H1 (cell line): ENCODE measurements at regions not wholly inside any gene's neighbourhood (a gene's known extent, or its start where the extent isn't known, plus 50 kb on each side); places are given as distances from the start of the nearest gene placed in this dataset.

ENCODE experiments used
- CTCF ChIA-PET: fragments of 300-600 bp; sonication (Branson Sonifier 250); formaldehyde crosslinking; loops from one replicate; lab custom pipeline; 2021; ENCODE audit not compliant: partially characterized antibody; lab: Charles Lee
- POLR2A ChIA-PET: fragments of 300-600 bp; sonication (Branson Sonifier 250); formaldehyde crosslinking; loops from one replicate; lab custom pipeline; 2021; ENCODE audit warnings: inconsistent platforms; ENCODE audit not compliant: partially characterized antibody; lab: Charles Lee
- DNase-seq, 2 experiments: peaks; one replicate each; pipeline versions ENCODE4 v3.0.0 to v3.0.0-alpha.2; 2010 to 2022; ENCODE audit warnings: low spot score in 2 of 2, low read depth in 1 of 2, mixed read lengths in 1 of 2
- FAIRE-seq: peaks from 2 replicates; lab custom pipeline; 2011; peaks lifted over from hg19 to GRCh38; lab: Jason Lieb, UNC
- H2AFZ ChIP-seq: 2 replicates; pipeline ENCODE4 v1.8.1; 2012; ENCODE audit warnings: low read length, inconsistent platforms
- H2AK5ac ChIP-seq: 2 replicates; pipeline ENCODE4 v1.6.1; 2013; ENCODE audit warnings: low read depth, low read length
- H2BK120ac ChIP-seq: replicated peaks from 2 replicates; pipeline ENCODE3; 2013; ENCODE audit warnings: low read depth, low read length, inconsistent platforms
- H2BK12ac ChIP-seq: 2 replicates; pipeline ENCODE4 v1.6.1; 2013; ENCODE audit warnings: low read depth, low read length
- H2BK15ac ChIP-seq: 2 replicates; pipeline ENCODE4 v1.6.1; 2013; ENCODE audit warnings: low read length
- H2BK20ac ChIP-seq: 2 replicates; pipeline ENCODE4 v1.6.1; 2013; ENCODE audit warnings: low read length
- H2BK5ac ChIP-seq: 2 replicates; pipeline ENCODE4 v1.6.1; 2013; ENCODE audit warnings: low read depth, low read length
- H3K14ac ChIP-seq: 2 replicates; pipeline ENCODE4 v1.6.1; 2013; ENCODE audit warnings: inconsistent platforms; ENCODE audit not compliant: insufficient read length
- H3K18ac ChIP-seq: 2 replicates; pipeline ENCODE4 v1.6.1; 2013; ENCODE audit warnings: low read length; ENCODE audit errors: extremely low read depth
- H3K23ac ChIP-seq: 2 replicates; pipeline ENCODE4 v1.6.1; 2013; ENCODE audit warnings: inconsistent platforms; ENCODE audit not compliant: insufficient read length
- H3K23me2 ChIP-seq: 2 replicates; pipeline ENCODE4 v1.6.1; 2013; ENCODE audit warnings: low read depth, low read length
- H3K27ac ChIP-seq: 2 replicates; pipeline ENCODE4 v1.6.1; 2011; ENCODE audit warnings: low read depth, low read length, inconsistent platforms
- H3K27me3 ChIP-seq, 4 experiments: replicated peaks in 1 of 4; 1 replicate in 1 of 4; 2 replicates in 3 of 4; pipeline versions ENCODE4 v1.6.1 to v1.8.1; 2011 to 2013; ENCODE audit warnings: low read length in 3 of 4, mild to moderate bottlenecking in 3 of 4, inconsistent platforms in 2 of 4, mixed read lengths in 2 of 4, moderate library complexity in 1 of 4; ENCODE audit not compliant: control insufficient read depth in 3 of 4, insufficient read depth in 3 of 4; ENCODE audit errors: extremely low read depth in 1 of 4
- H3K36me3 ChIP-seq, 4 experiments: 2 replicates each; pipeline versions ENCODE4 v1.6.1 to v1.8.1; 2011 to 2013; ENCODE audit warnings: mild to moderate bottlenecking in 4 of 4, low read length in 3 of 4, moderate library complexity in 2 of 4, control low read depth in 1 of 4, inconsistent platforms in 1 of 4; ENCODE audit not compliant: insufficient read depth in 4 of 4, control insufficient read depth in 2 of 4
- H3K4ac ChIP-seq: replicated peaks from 2 replicates; pipeline ENCODE3; 2013; ENCODE audit warnings: low read length, low read depth, mixed read lengths, inconsistent platforms; ENCODE audit not compliant: insufficient read length
- H3K4me1 ChIP-seq, 4 experiments: replicated peaks in 1 of 4; 1 replicate in 1 of 4; 2 replicates in 3 of 4; pipeline versions ENCODE4 v1.6.1 to v1.8.1; 2011 to 2013; ENCODE audit warnings: low read length in 3 of 4, inconsistent platforms in 2 of 4, mixed read lengths in 1 of 4; ENCODE audit not compliant: insufficient read depth in 4 of 4, control insufficient read depth in 3 of 4
- H3K4me2 ChIP-seq, 2 experiments: 2 replicates each; pipeline versions ENCODE4 v1.6.1 to v1.8.1; 2011 to 2013; ENCODE audit warnings: low read depth in 2 of 2, low read length in 2 of 2, control low read depth in 1 of 2, inconsistent platforms in 1 of 2, mild to moderate bottlenecking in 1 of 2; ENCODE audit not compliant: insufficient read depth in 1 of 2
- H3K4me3 ChIP-seq, 4 experiments: fragments of 200-600, 300-600 bp in 1 of 4; sonication (generic), shearing (Covaris generic), sonication (Bioruptor Twin) in 1 of 4; 2 replicates each; pipeline versions ENCODE4 v1.5.1 to v1.8.1; 2011 to 2016; ENCODE audit warnings: low read length in 4 of 4, low read depth in 3 of 4, control low read depth in 2 of 4, inconsistent platforms in 2 of 4, mild to moderate bottlenecking in 2 of 4, mixed read lengths in 1 of 4, moderate library complexity in 1 of 4; ENCODE audit not compliant: insufficient read depth in 2 of 4; ENCODE audit errors: extremely low read depth in 1 of 4
- H3K56ac ChIP-seq: replicated peaks from 2 replicates; pipeline ENCODE3; 2013; ENCODE audit warnings: low read depth, mild to moderate bottlenecking, mixed read lengths, low read length, inconsistent platforms; ENCODE audit not compliant: insufficient read length
- H3K79me1 ChIP-seq: 2 replicates; pipeline ENCODE4 v1.6.1; 2013; ENCODE audit warnings: low read depth, low read length, control low read depth
- H3K79me2 ChIP-seq, 2 experiments: 2 replicates each; pipeline versions ENCODE4 v1.6.1 to v1.8.1; 2012 to 2013; ENCODE audit warnings: low read length in 2 of 2, mild to moderate bottlenecking in 2 of 2, inconsistent platforms in 1 of 2; ENCODE audit not compliant: insufficient read depth in 2 of 2, control insufficient read depth in 1 of 2
- H3K9ac ChIP-seq, 4 experiments: replicated peaks in 1 of 4; 1 replicate in 1 of 4; 2 replicates in 3 of 4; pipeline versions ENCODE4 v1.6.1 to v1.8.1; 2011 to 2013; ENCODE audit warnings: low read depth in 3 of 4, low read length in 3 of 4, control low read depth in 2 of 4, mild to moderate bottlenecking in 2 of 4, moderate library complexity in 2 of 4, inconsistent platforms in 1 of 4; ENCODE audit errors: extremely low read depth in 1 of 4
- H3K9me3 ChIP-seq, 2 experiments: 2 replicates each; pipeline versions ENCODE4 v1.6.1 to v1.8.1; 2012 to 2013; ENCODE audit warnings: mild to moderate bottlenecking in 2 of 2, moderate library complexity in 2 of 2, control low read depth in 1 of 2, inconsistent platforms in 1 of 2, low read depth in 1 of 2, low read length in 1 of 2, mixed read lengths in 1 of 2; ENCODE audit not compliant: insufficient read depth in 2 of 2
- H4K20me1 ChIP-seq, 2 experiments: replicated peaks in 1 of 2; 2 replicates each; pipeline versions ENCODE3 to v1.8.1; 2011 to 2013; ENCODE audit warnings: inconsistent platforms in 2 of 2, low read length in 2 of 2, mild to moderate bottlenecking in 1 of 2; ENCODE audit not compliant: insufficient read depth in 2 of 2, control insufficient read depth in 1 of 2
- H4K5ac ChIP-seq: 2 replicates; pipeline ENCODE4 v1.6.1; 2013; ENCODE audit warnings: low read length, low read depth, mixed read lengths, inconsistent platforms; ENCODE audit not compliant: insufficient read length
- H4K8ac ChIP-seq: 2 replicates; pipeline ENCODE4 v1.8.0; 2013; ENCODE audit warnings: mild to moderate bottlenecking, moderate library complexity, low read length, inconsistent platforms; ENCODE audit not compliant: insufficient read depth; ENCODE audit errors: extremely low read depth
- H4K91ac ChIP-seq: replicated peaks from 2 replicates; pipeline ENCODE3; 2013; ENCODE audit warnings: low read length, mixed read lengths, inconsistent platforms; ENCODE audit not compliant: insufficient read length
- CTBP2 ChIP-seq: IDR thresholded peaks from 2 replicates; pipeline ENCODE4 v1.7.0; 2011; ENCODE audit warnings: borderline replicate concordance, mild to moderate bottlenecking, moderate library complexity, mixed read lengths, low read length; ENCODE audit not compliant: insufficient read depth, insufficient read length
- KDM1A ChIP-seq: fragments of 200-600, 300-600 bp; sonication (generic); IDR thresholded peaks from 2 replicates; pipeline ENCODE4 v1.7.1; 2016; ENCODE audit warnings: mild to moderate bottlenecking, low read length, borderline replicate concordance
- KDM5A ChIP-seq: fragments of 200-600 bp; IDR thresholded peaks from 2 replicates; pipeline ENCODE4 v1.7.1; 2012; ENCODE audit warnings: mild to moderate bottlenecking, low read length, inconsistent platforms, mixed read lengths
- RXRA ChIP-seq: IDR thresholded peaks from 2 replicates; pipeline ENCODE4 v1.6.1; 2011; ENCODE audit warnings: low read depth, mild to moderate bottlenecking, low read length, moderate library complexity; ENCODE audit not compliant: insufficient read depth
- SP2 ChIP-seq: IDR thresholded peaks from 2 replicates; pipeline ENCODE4 v1.6.1; 2012; ENCODE audit warnings: mild to moderate bottlenecking, low read length, inconsistent platforms
- YY1 ChIP-seq: IDR thresholded peaks from 2 replicates; pipeline ENCODE4 v1.6.1; 2011; ENCODE audit warnings: low read depth, mild to moderate bottlenecking, low read length
- WGBS, 2 experiments: shearing (Covaris generic) in 1 of 2; methylation state at CpG; one replicate each; pipeline versions ENCODE4 v1.1.6 to v1.1.7; 2013 to 2015; ENCODE audit warnings: low lambda C conversion rate in 2 of 2, mixed read lengths in 2 of 2, inconsistent platforms in 1 of 2, low coverage in 1 of 2, missing lambda C conversion rate in 1 of 2; ENCODE audit not compliant: insufficient replicate concordance in 2 of 2, insufficient coverage in 1 of 2, insufficient read length in 1 of 2; ENCODE audit errors: extremely low coverage in 1 of 2, missing lambda C conversion rate in 1 of 2; 5-methylcytosine and 5-hydroxymethylcytosine counted together

DNA sequence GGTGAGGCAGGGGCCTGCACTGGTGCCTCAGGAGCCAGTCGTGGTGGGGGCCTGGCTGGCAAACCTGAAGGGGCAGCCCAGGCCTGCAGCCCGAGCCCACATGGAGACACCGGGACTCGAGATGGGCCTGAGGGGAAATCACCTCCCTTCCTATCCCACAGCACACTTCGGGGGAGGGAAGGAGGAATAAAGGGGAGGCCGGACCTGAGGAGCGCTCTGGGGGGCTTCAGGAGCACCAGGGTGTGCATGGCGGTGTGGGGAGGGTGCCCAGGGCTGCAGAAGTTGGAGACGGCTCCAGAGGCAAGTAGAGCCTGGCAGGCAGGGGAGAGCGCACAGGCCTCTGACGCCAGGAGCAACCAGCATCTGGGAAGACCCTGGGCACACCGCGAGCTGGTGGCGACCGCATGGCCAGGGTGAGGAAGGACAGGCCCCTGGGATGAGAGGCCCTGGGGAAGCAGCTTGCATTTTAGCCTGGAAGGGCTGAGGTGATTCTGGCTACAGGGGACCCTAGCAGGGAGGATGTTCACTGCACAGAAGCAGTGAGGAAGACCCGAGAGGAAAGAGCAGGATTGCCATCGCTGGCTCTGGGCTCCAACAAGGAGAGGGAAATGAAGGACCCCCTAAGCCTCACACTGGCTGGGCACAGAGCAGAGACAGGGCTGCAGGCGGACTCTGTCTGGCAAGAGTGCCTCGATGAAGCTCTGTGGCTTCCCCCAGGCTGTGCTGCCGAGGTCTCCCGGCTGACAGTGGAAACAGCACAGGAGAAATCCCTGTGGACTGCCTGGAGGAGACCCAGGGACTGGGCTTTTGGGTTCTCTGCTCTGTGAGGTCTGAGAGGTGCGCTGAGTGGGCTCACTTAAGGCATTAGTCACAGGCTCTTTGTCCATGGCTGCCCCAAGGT, 457.7 kb downstream of the BRD1 start:
- Histone ChIP-seq H2BK15ac (no peak overlapping the region), H3K4me1 (peaks cover 0 to 8% (median 6%) of the 10 kb centered on the region in 4 experiments; a peak in 4 of 7 replicates), H3K4ac (no peak overlapping the region), H3K4me2 (no peak overlapping the region), H2AFZ (no peak overlapping the region), H3K36me3 (no peaks in the 10 kb centered on the region), H3K9ac (no peak overlapping the region), H2AK5ac (no peak overlapping the region), H3K18ac (no peak overlapping the region), H4K5ac (no peak overlapping the region), H4K8ac (no peak overlapping the region), H2BK120ac (no peak overlapping the region), H2BK12ac (no peak overlapping the region), H3K56ac (no peak overlapping the region), H3K4me3 (no peak overlapping the region), H3K27ac (no peak overlapping the region), H2BK5ac (no peak overlapping the region), H3K23ac (no peak overlapping the region), H3K79me2 (no peaks in the 10 kb centered on the region), H3K23me2 (no peaks in the 10 kb centered on the region), H4K20me1 (no peaks in the 10 kb centered on the region), H3K14ac (no peak overlapping the region), H4K91ac (no peak overlapping the region), H3K79me1 (no peaks in the 10 kb centered on the region), H2BK20ac (no peak overlapping the region), H3K9me3 (no peaks in the 10 kb centered on the region), H3K27me3 (0 out of 7 replicates have a peak, but pooled peaks cover 0 to 3% (median 0%) of the 10 kb centered on the region in 4 experiments)
- FAIRE-seq (no peak), DNase-seq (peak in 1 of 2 experiments; percentile 37)
- POLR2A ChIA-PET = interaction anchor here (0.7 kb wide), 1 partner anchor 64 kb away, joined by 3 read pairs; no protein-coding TSS in a partner anchor
- no peak for TF ChIP-seq RXRA
- TF ChIP-seq KDM1A = no peak
- TF ChIP-seq KDM5A = no peak
- no peak for TF ChIP-seq SP2
- no peak for TF ChIP-seq CTBP2
- no peak for TF ChIP-seq YY1
- CTCF ChIA-PET = interaction anchor here (1.1 kb wide), 1 partner anchor 180 kb away, joined by 3 read pairs; no protein-coding TSS in a partner anchor
- 90% methylated on average over 19 of the region's 22 CpGs; no CpG with 5 or more reads in 1 of the 2 experiments for whole genome bisulfite sequencing, 2 experiments
